Effector memory CD4-positive, alpha-beta T cell (primary cell): ENCODE measurements at regions not wholly inside any gene's neighbourhood (a gene's known extent, or its start where the extent isn't known, plus 50 kb on each side); places are given as distances from the start of the nearest gene placed in this dataset.

Source experiments
- DNase-seq, 3 donors: peaks; one replicate each; pipeline ENCODE4 v3.0.0-alpha.2; 2020
- H3K27ac ChIP-seq: 2 replicates; pipeline ENCODE4 v1.7.0; 2013; ENCODE audit warnings: mild to moderate bottlenecking, low read length, moderate library complexity; ENCODE audit not compliant: insufficient read depth, poor library complexity, severe bottlenecking
- H3K27me3 ChIP-seq: replicated peaks from 2 replicates; pipeline ENCODE4 v1.7.0; 2013; ENCODE audit warnings: mild to moderate bottlenecking, low read length; ENCODE audit not compliant: insufficient read depth, control insufficient read depth, poor library complexity, severe bottlenecking
- H3K36me3 ChIP-seq: 2 replicates; pipeline ENCODE4 v1.7.0; 2013; ENCODE audit warnings: mild to moderate bottlenecking, low read length, moderate library complexity; ENCODE audit not compliant: control insufficient read depth, insufficient read depth
- H3K4me1 ChIP-seq: 2 replicates; pipeline ENCODE4 v1.7.0; 2013; ENCODE audit warnings: low read length, mild to moderate bottlenecking; ENCODE audit not compliant: control insufficient read depth, insufficient read depth, poor library complexity, severe bottlenecking
- H3K4me3 ChIP-seq: 2 replicates; pipeline ENCODE4 v1.7.0; 2013; ENCODE audit warnings: low read length, low read depth, mild to moderate bottlenecking; ENCODE audit not compliant: insufficient read depth, poor library complexity, severe bottlenecking
- H3K9me3 ChIP-seq: 2 replicates; pipeline ENCODE4 v1.7.0; 2013; ENCODE audit warnings: mild to moderate bottlenecking, low read length, moderate library complexity; ENCODE audit not compliant: control insufficient read depth

GRCh38 chr14:54182419-54183045 lies 214.3 kb upstream of the CDKN3 start:
- H3K9me3 ChIP-seq = no peaks in the 10 kb centered on the region
- no peaks in the 10 kb centered on the region for H3K27me3 ChIP-seq
- no peaks in the 10 kb centered on the region for H3K4me1 ChIP-seq
- DNase-seq = no peak
- no peak overlapping the region for H3K27ac ChIP-seq
- no peak overlapping the region for H3K4me3 ChIP-seq
- no peaks in the 10 kb centered on the region for H3K36me3 ChIP-seq

GRCh38 chr14:54186821-54187763 lies 209.7 kb upstream of the CDKN3 start:
- no peak overlapping the region for H3K4me3 ChIP-seq
- H3K4me1 ChIP-seq = no peaks in the 10 kb centered on the region
- H3K27ac ChIP-seq = no peak overlapping the region
- H3K36me3 ChIP-seq = no peaks in the 10 kb centered on the region
- DNase-seq = no peak
- H3K27me3 ChIP-seq = no peaks in the 10 kb centered on the region
- H3K9me3 ChIP-seq = no peaks in the 10 kb centered on the region

- Histone ChIP-seq H3K27ac (no peak overlapping the region), H3K4me1 (no peaks in the 10 kb centered on the region), H3K36me3 (no peaks in the 10 kb centered on the region), H3K27me3 (no peaks in the 10 kb centered on the region), H3K4me3 (no peak overlapping the region), H3K9me3 (no peaks in the 10 kb centered on the region)
- no peak for DNase-seq
These were observed 208.6 kb upstream of the CDKN3 start for GRCh38 chr14:54188064-54188666.

- H3K36me3 ChIP-seq = no peaks in the 10 kb centered on the region
- DNase-seq = no peak
- H3K9me3 ChIP-seq = no peaks in the 10 kb centered on the region
- no peaks in the 10 kb centered on the region for H3K27me3 ChIP-seq
- no peak overlapping the region for H3K27ac ChIP-seq
- H3K4me1 ChIP-seq = no peaks in the 10 kb centered on the region
- H3K4me3 ChIP-seq = no peak overlapping the region
These were observed 207.5 kb upstream of the CDKN3 start for GRCh38 chr14:54189333-54189732.

- no peaks in the 10 kb centered on the region for H3K4me1 ChIP-seq
- H3K9me3 ChIP-seq = no peaks in the 10 kb centered on the region
- H3K27me3 ChIP-seq = no peaks in the 10 kb centered on the region
- H3K27ac ChIP-seq = no peak overlapping the region
- H3K36me3 ChIP-seq = no peaks in the 10 kb centered on the region
- DNase-seq = no peak
- H3K4me3 ChIP-seq = no peak overlapping the region
These were observed 207.0 kb upstream of the CDKN3 start for GRCh38 chr14:54189748-54190354.

GRCh38 chr14:54191846-54192245 lies 205.0 kb upstream of the CDKN3 start:
- H3K27ac ChIP-seq = no peak overlapping the region
- H3K4me1 ChIP-seq = no peaks in the 10 kb centered on the region
- H3K9me3 ChIP-seq = no peaks in the 10 kb centered on the region
- H3K4me3 ChIP-seq = no peak overlapping the region
- no peaks in the 10 kb centered on the region for H3K36me3 ChIP-seq
- no peak for DNase-seq
- H3K27me3 ChIP-seq = no peaks in the 10 kb centered on the region

- no peaks in the 10 kb centered on the region for H3K4me1 ChIP-seq
- H3K27me3 ChIP-seq = no peaks in the 10 kb centered on the region
- H3K27ac ChIP-seq = no peak overlapping the region
- H3K4me3 ChIP-seq = no peak overlapping the region
- DNase-seq = no peak
- no peaks in the 10 kb centered on the region for H3K36me3 ChIP-seq
- no peaks in the 10 kb centered on the region for H3K9me3 ChIP-seq
These were observed 204.2 kb upstream of the CDKN3 start for GRCh38 chr14:54192610-54193009.

- no peaks in the 10 kb centered on the region for H3K4me1 ChIP-seq
- H3K4me3 ChIP-seq = no peak overlapping the region
- H3K27me3 ChIP-seq = no peaks in the 10 kb centered on the region
- no peaks in the 10 kb centered on the region for H3K36me3 ChIP-seq
- no peak for DNase-seq
- H3K9me3 ChIP-seq = no peaks in the 10 kb centered on the region
- H3K27ac ChIP-seq = no peak overlapping the region
These were observed 202.9 kb upstream of the CDKN3 start for GRCh38 chr14:54193871-54194270.

GRCh38 chr14:54194501-54194900 lies 202.3 kb upstream of the CDKN3 start:
- H3K27me3 ChIP-seq = no peaks in the 10 kb centered on the region
- DNase-seq = no peak
- H3K36me3 ChIP-seq = no peaks in the 10 kb centered on the region
- no peak overlapping the region for H3K27ac ChIP-seq
- no peaks in the 10 kb centered on the region for H3K9me3 ChIP-seq
- H3K4me3 ChIP-seq = no peak overlapping the region
- H3K4me1 ChIP-seq = no peaks in the 10 kb centered on the region
